ENCODE measurements at regions not wholly inside any gene's neighbourhood (a gene's known extent, or its start where the extent isn't known, plus 50 kb on each side); places are given as distances from the start of the nearest gene placed in this dataset.

DNA sequence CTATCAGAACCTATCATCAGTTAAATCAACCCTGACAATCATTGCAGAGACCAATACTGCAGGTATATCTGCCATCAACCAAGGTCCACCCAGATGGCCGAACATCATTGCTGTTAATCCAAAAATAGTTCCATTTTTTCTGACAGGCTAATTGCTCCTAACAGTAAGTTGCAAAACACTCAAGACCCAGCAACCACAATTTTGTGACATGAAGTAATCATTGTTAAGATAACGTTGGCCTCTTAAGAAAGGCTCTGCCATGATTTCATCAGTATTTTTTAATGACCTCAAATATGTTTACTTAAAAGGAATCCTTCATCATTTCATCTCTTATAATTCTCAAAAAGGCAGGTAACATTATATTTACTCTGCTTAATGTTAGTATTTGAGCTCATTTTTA lies 553.4 kb upstream of the POM121L12 start:
- no peak overlapping the region for H2AK9ac ChIP-seq (replicated peaks; ENCODE audit: low read depth, low read length, poor library complexity)
- no peak overlapping the region for H3K4me3 ChIP-seq (ENCODE audit: insufficient read depth, low read depth, low read length)
- WGBS, 2 experiments (ENCODE audit: extremely low coverage in 2 of 2, insufficient read length in 1 of 2): no CpG with 5 or more reads among the region's 2 CpGs
- H3K79me1 ChIP-seq (ENCODE audit: low read depth in 1 of 2, low read length in 2 of 2): no peaks in the 10 kb centered on the region
- no peaks in the 10 kb centered on the region for H3K9me1 ChIP-seq (ENCODE audit: insufficient read depth, low read length)
- no peak for ATAC-seq (ENCODE audit: low read depth)
- H3K56ac ChIP-seq (ENCODE audit: extremely low read depth, insufficient read depth, low read length): no peak overlapping the region
- H2BK15ac ChIP-seq (ENCODE audit: low read depth, low read length): no peak overlapping the region
- H2BK5ac ChIP-seq (ENCODE audit: low read depth, low read length, poor library complexity, severe bottlenecking): no peak overlapping the region
- no peak overlapping the region for H3K18ac ChIP-seq (ENCODE audit: low read depth, low read length)
- no peak overlapping the region for H3K27ac ChIP-seq (ENCODE audit: insufficient read depth, low read length)
- intact Hi-C loops (cut with micrococcal nuclease) (no loop called here), in situ Hi-C loops (cut with MboI; ENCODE audit: low sequenced_read_pairs) (no loop called here), dilution Hi-C loops (cut with HindIII; ENCODE audit: low sequenced_read_pairs, unreplicated experiment) (no loop called here)
- no peaks in the 10 kb centered on the region for H3K27me3 ChIP-seq (ENCODE audit: control insufficient read depth, insufficient read depth, low read length)
- H2AFZ ChIP-seq (replicated peaks; ENCODE audit: low read length, poor library complexity): no peak overlapping the region
- H3K36me3 ChIP-seq (ENCODE audit: control insufficient read depth, insufficient read depth, low read length): no peaks in the 10 kb centered on the region
- H3K4ac ChIP-seq (ENCODE audit: low read depth, low read length): no peak overlapping the region
- no peak for DNase-seq
- no peak overlapping the region for H3K9ac ChIP-seq (ENCODE audit: low read depth, low read length)
- no peak overlapping the region for H4K91ac ChIP-seq (ENCODE audit: insufficient read depth, low read depth, low read length)
- no peak overlapping the region for H4K5ac ChIP-seq (ENCODE audit: low read depth, low read length)
- no peak overlapping the region for H3K23ac ChIP-seq (ENCODE audit: low read depth, low read length)
- CTCF ChIA-PET: no interaction called here
- H3K14ac ChIP-seq (replicated peaks; ENCODE audit: low read depth, low read length): no peak overlapping the region
- H3K9me3 ChIP-seq (ENCODE audit: control insufficient read depth, insufficient read depth, low read length): peaks cover 4% of the 10 kb centered on the region; the same call in 1 of the 2 replicates
- H4K8ac ChIP-seq (ENCODE audit: low read depth in 2 of 2, low read length in 2 of 2): no peak overlapping the region
- POLR2A ChIA-PET (ENCODE audit: unreplicated experiment): no interaction called here
- BruUV-seq (replicated peaks): no TSS peak
- no peak overlapping the region for H3K4me2 ChIP-seq (ENCODE audit: low read depth, low read length)
- TF ChIP-seq, protein P1, sequence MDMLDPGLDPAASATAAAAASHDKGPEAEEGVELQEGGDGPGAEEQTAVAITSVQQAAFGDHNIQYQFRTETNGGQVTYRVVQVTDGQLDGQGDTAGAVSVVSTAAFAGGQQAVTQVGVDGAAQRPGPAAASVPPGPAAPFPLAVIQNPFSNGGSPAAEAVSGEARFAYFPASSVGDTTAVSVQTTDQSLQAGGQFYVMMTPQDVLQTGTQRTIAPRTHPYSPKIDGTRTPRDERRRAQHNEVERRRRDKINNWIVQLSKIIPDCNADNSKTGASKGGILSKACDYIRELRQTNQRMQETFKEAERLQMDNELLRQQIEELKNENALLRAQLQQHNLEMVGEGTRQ (IDR thresholded peaks at IDR 0.05; ENCODE audit: low read depth, low read length): no peak
- TF ChIP-seq MXI1 (IDR thresholded peaks at IDR 0.05; ENCODE audit: borderline replicate concordance, low read depth, low read length) (no peak), SMC3 (IDR thresholded peaks at IDR 0.05; ENCODE audit: low read depth, low read length) (no peak), NFE2L2 (IDR thresholded peaks at IDR 0.05; ENCODE audit: low read depth, low read length) (no peak), CHD1 (IDR thresholded peaks at IDR 0.05; ENCODE audit: low read depth, low read length) (no peak), CEBPB (IDR thresholded peaks at IDR 0.05; ENCODE audit: low read depth, low read length) (no peak), MAFK (IDR thresholded peaks at IDR 0.05; ENCODE audit: low read depth, low read length) (no peak), BHLHE40 (IDR thresholded peaks at IDR 0.05; ENCODE audit: low read depth, low read length) (no peak), RCOR1 (IDR thresholded peaks at IDR 0.05; ENCODE audit: insufficient replicate concordance, low read length) (no peak), RAD21 (IDR thresholded peaks at IDR 0.05; ENCODE audit: low read length) (no peak), FOS (IDR thresholded peaks at IDR 0.05; ENCODE audit: low read depth, low read length) (no peak), ELK1 (IDR thresholded peaks at IDR 0.05; ENCODE audit: borderline replicate concordance, low read depth, low read length) (no peak), MAZ (IDR thresholded peaks at IDR 0.05; ENCODE audit: borderline replicate concordance, low read depth, low read length) (no peak), RFX5 (IDR thresholded peaks at IDR 0.05; ENCODE audit: low read depth, low read length) (no peak), POLR2A (IDR thresholded peaks at IDR 0.05; ENCODE audit: low read depth, low read length) (no peak)
- TF ChIP-seq, protein P2, sequence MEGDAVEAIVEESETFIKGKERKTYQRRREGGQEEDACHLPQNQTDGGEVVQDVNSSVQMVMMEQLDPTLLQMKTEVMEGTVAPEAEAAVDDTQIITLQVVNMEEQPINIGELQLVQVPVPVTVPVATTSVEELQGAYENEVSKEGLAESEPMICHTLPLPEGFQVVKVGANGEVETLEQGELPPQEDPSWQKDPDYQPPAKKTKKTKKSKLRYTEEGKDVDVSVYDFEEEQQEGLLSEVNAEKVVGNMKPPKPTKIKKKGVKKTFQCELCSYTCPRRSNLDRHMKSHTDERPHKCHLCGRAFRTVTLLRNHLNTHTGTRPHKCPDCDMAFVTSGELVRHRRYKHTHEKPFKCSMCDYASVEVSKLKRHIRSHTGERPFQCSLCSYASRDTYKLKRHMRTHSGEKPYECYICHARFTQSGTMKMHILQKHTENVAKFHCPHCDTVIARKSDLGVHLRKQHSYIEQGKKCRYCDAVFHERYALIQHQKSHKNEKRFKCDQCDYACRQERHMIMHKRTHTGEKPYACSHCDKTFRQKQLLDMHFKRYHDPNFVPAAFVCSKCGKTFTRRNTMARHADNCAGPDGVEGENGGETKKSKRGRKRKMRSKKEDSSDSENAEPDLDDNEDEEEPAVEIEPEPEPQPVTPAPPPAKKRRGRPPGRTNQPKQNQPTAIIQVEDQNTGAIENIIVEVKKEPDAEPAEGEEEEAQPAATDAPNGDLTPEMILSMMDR (conservative IDR thresholded peaks at IDR 0.05; ENCODE audit: low read depth, low read length): no peak
- H3K4me1 ChIP-seq (ENCODE audit: control insufficient read depth, insufficient read depth, low read length): no peaks in the 10 kb centered on the region
- H2BK120ac ChIP-seq (ENCODE audit: low read depth, low read length): no peak overlapping the region
- H2BK20ac ChIP-seq (ENCODE audit: low read depth, low read length): no peak overlapping the region
- no peaks in the 10 kb centered on the region for H4K20me1 ChIP-seq (ENCODE audit: insufficient read depth, low read length)
- no peak overlapping the region for H2AK5ac ChIP-seq (ENCODE audit: low read depth, low read length)
